Endothelial cell of umbilical vein (primary cell): ENCODE measurements at regions not wholly inside any gene's neighbourhood (a gene's known extent, or its start where the extent isn't known, plus 50 kb on each side); places are given as distances from the start of the nearest gene placed in this dataset.

ENCODE experiments used
- BruUV-seq: library from RNA; stranded (reverse); fragments of 400-500 nt; replicated peaks from 2 replicates; lab custom pipeline; 2021; lab: Mats Ljungman, UMichigan
- CTCF ChIA-PET: fragments of 300-600, 350-600 bp; sonication (Branson Sonifier 250); formaldehyde crosslinking; loops from one replicate; lab custom pipeline; 2021; ENCODE audit warnings: antibody characterized with exemption, inconsistent platforms; lab: Charles Lee
- POLR2A ChIA-PET: fragments of 300-600, 350-600 bp; sonication (Branson Sonifier 250); formaldehyde crosslinking; loops from one replicate; lab custom pipeline; 2021; ENCODE audit warnings: antibody characterized with exemption, inconsistent platforms; lab: Charles Lee
- DNase-seq: peaks from one replicate; pipeline ENCODE4 v3.0.0-alpha.2; 2011; ENCODE audit warnings: low read depth, low spot score
- FAIRE-seq: peaks from 2 replicates; lab custom pipeline; 2011; peaks lifted over from hg19 to GRCh38; lab: Jason Lieb, UNC
- H2AFZ ChIP-seq: 2 replicates; pipeline ENCODE4 v1.6.0; 2012; ENCODE audit warnings: low read depth, low read length, control low read depth, inconsistent platforms
- H3K27ac ChIP-seq: 2 replicates; pipeline ENCODE4 v1.5.1; 2011; ENCODE audit warnings: low read depth, mild to moderate bottlenecking, control low read depth, low read length, moderate library complexity; ENCODE audit not compliant: insufficient read depth
- H3K27me3 ChIP-seq, 2 experiments: 2 replicates each; pipeline versions ENCODE4 v1.6.0 to v1.6.1; 2011; ENCODE audit warnings: low read length in 2 of 2, mixed read lengths in 1 of 2; ENCODE audit not compliant: control insufficient read depth in 2 of 2, insufficient read depth in 2 of 2
- H3K36me3 ChIP-seq, 2 experiments: 2 replicates in 1 of 2; 3 replicates in 1 of 2; pipeline ENCODE4 v1.5.1; 2011; ENCODE audit warnings: low read length in 2 of 2, mild to moderate bottlenecking in 1 of 2, moderate library complexity in 1 of 2; ENCODE audit not compliant: control insufficient read depth in 2 of 2, insufficient read depth in 2 of 2; ENCODE audit errors: extremely low read depth in 1 of 2
- H3K4me1 ChIP-seq: 3 replicates; pipeline ENCODE4 v1.5.1; 2011; ENCODE audit warnings: mild to moderate bottlenecking, low read length; ENCODE audit not compliant: control insufficient read depth, insufficient read depth; ENCODE audit errors: extremely low read depth
- H3K4me2 ChIP-seq: 2 replicates; pipeline ENCODE4 v1.6.1; 2011; ENCODE audit warnings: low read length, control low read depth, mixed read lengths; ENCODE audit not compliant: insufficient read depth
- H3K4me3 ChIP-seq, 3 experiments: fragments of 200-600 bp in 1 of 3; sonication (generic), shearing (Covaris generic) in 1 of 3; replicated peaks in 1 of 3; 2 replicates each; pipeline ENCODE4 v1.5.1; 2011 to 2016; ENCODE audit warnings: control low read depth in 3 of 3, low read length in 3 of 3, mild to moderate bottlenecking in 2 of 3, inconsistent platforms in 1 of 3, low read depth in 1 of 3, moderate library complexity in 1 of 3; ENCODE audit not compliant: insufficient read depth in 1 of 3
- H3K79me2 ChIP-seq: 2 replicates; pipeline ENCODE4 v1.6.0; 2012; ENCODE audit warnings: low read length, inconsistent platforms; ENCODE audit not compliant: control insufficient read depth, insufficient read depth
- H3K9ac ChIP-seq: replicated peaks from 2 replicates; pipeline ENCODE3; 2011; ENCODE audit warnings: low read length, control low read depth; ENCODE audit not compliant: insufficient read depth; ENCODE audit errors: extremely low read depth
- H3K9me1 ChIP-seq: replicated peaks from 3 replicates; pipeline ENCODE4 v1.6.0; 2011; ENCODE audit warnings: mild to moderate bottlenecking, low read length; ENCODE audit not compliant: control insufficient read depth, insufficient read depth; ENCODE audit errors: extremely low read depth
- H3K9me3 ChIP-seq: replicated peaks from 2 replicates; pipeline ENCODE4 v1.5.1; 2012; ENCODE audit warnings: low read length, inconsistent platforms; ENCODE audit not compliant: control insufficient read depth, insufficient read depth
- H4K20me1 ChIP-seq: replicated peaks from 2 replicates; pipeline ENCODE3; 2011; ENCODE audit warnings: mild to moderate bottlenecking, low read length; ENCODE audit not compliant: control insufficient read depth, insufficient read depth; ENCODE audit errors: extremely low read depth
- CTCF ChIP-seq, 2 donors: IDR thresholded peaks; 1 replicate in 1 of 2; 2 replicates in 1 of 2; pipeline ENCODE4 v1.5.1; 2011; ENCODE audit warnings: low read length in 2 of 2, mild to moderate bottlenecking in 2 of 2, moderate library complexity in 2 of 2, control low read depth in 1 of 2, inconsistent platforms in 1 of 2, low read depth in 1 of 2; ENCODE audit not compliant: insufficient read depth in 1 of 2; ENCODE audit errors: extremely low read depth in 1 of 2
- EZH2 ChIP-seq: IDR thresholded peaks from 2 replicates; pipeline ENCODE4 v1.6.1; 2012; ENCODE audit warnings: borderline replicate concordance, low read depth, mild to moderate bottlenecking, moderate library complexity, low read length, inconsistent platforms; ENCODE audit not compliant: severe bottlenecking
- FOS ChIP-seq: IDR thresholded peaks from 2 replicates; pipeline ENCODE4 v1.6.1; 2011; ENCODE audit warnings: mild to moderate bottlenecking, low read length, moderate library complexity, borderline replicate concordance; ENCODE audit not compliant: insufficient read depth
- GATA2 ChIP-seq: IDR thresholded peaks from 2 replicates; pipeline ENCODE4 v1.7.0; 2011; ENCODE audit warnings: low read depth, mild to moderate bottlenecking, moderate library complexity, mixed read lengths, low read length; ENCODE audit not compliant: insufficient read length, insufficient read depth
- JUN ChIP-seq: IDR thresholded peaks from 2 replicates; pipeline ENCODE4 v1.6.1; 2011; ENCODE audit warnings: borderline replicate concordance, low read depth; ENCODE audit not compliant: insufficient read length, insufficient read depth
- MYC ChIP-seq: IDR thresholded peaks from one replicate; pipeline ENCODE4 v1.6.1; 2011; ENCODE audit warnings: mild to moderate bottlenecking, low read depth, low read length
- POLR2A ChIP-seq: IDR thresholded peaks from 2 replicates; pipeline ENCODE4 v1.6.1; 2012; ENCODE audit warnings: low read depth, mild to moderate bottlenecking, control low read depth, low read length
- POLR2AphosphoS5 ChIP-seq: IDR thresholded peaks from 2 replicates; pipeline ENCODE4 v1.6.1; 2012; ENCODE audit warnings: low read depth, mild to moderate bottlenecking, control low read depth, low read length, moderate library complexity; ENCODE audit not compliant: insufficient read depth
- dilution Hi-C: fragments of 300-500 bp; cut with MboI; formaldehyde crosslinking; loops from one replicate; pipeline ENCODE4 v1.15.0; 2019; ENCODE audit warnings: low sequenced_read_pairs; ENCODE audit not compliant: extremely low pct_ligation_motif_present
- intact Hi-C: fragments of 100-400 bp; cut with micrococcal nuclease; formaldehyde crosslinking; loops from one replicate; pipeline ENCODE4 v1.10.0; 2022
- TF ChIP-seq, protein P1 (sequence below): IDR thresholded peaks from 2 replicates; pipeline ENCODE4 v1.6.1; 2011; ENCODE audit not compliant: insufficient read depth, insufficient read length

GRCh38 chr19:57010541-57010940 is 109.2 kb upstream of the USP29 start:
- dilution Hi-C loops (no loop called here), intact Hi-C loops (no loop called here)
- no peak for FAIRE-seq
- H3K27me3 ChIP-seq: no peaks in the 10 kb centered on the region
- no peak for DNase-seq
- no peaks in the 10 kb centered on the region for H3K9me1 ChIP-seq
- no peaks in the 10 kb centered on the region for H3K36me3 ChIP-seq
- no peaks in the 10 kb centered on the region for H3K4me1 ChIP-seq
- POLR2A ChIA-PET: no interaction called here
- peaks cover 9% of the 10 kb centered on the region for H3K9me3 ChIP-seq
- no TSS peak for BruUV-seq
- no peak overlapping the region for H2AFZ ChIP-seq
- CTCF ChIA-PET: interaction anchor here (0.8 kb wide), 1 partner anchor 11 kb away, joined by 3 read pairs; no protein-coding TSS in a partner anchor
- no peak overlapping the region for H3K4me2 ChIP-seq
- no peaks in the 10 kb centered on the region for H4K20me1 ChIP-seq
- H3K27ac ChIP-seq: no peak overlapping the region
- no peaks in the 10 kb centered on the region for H3K79me2 ChIP-seq
- no peak overlapping the region for H3K4me3 ChIP-seq
- no peak overlapping the region for H3K9ac ChIP-seq
- no peak for TF ChIP-seq JUN
- TF ChIP-seq POLR2AphosphoS5: no peak

GRCh38 chr19:57016076-57016475 is 103.7 kb upstream of the USP29 start:
- CTCF ChIA-PET: no interaction called here
- Histone ChIP-seq H3K27ac (no peak overlapping the region), H3K9me3 (peaks cover 7% of the 10 kb centered on the region), H3K4me1 (no peaks in the 10 kb centered on the region), H3K36me3 (no peaks in the 10 kb centered on the region), H3K27me3 (no peaks in the 10 kb centered on the region), H3K9me1 (no peaks in the 10 kb centered on the region), H3K4me3 (no peak overlapping the region), H4K20me1 (no peaks in the 10 kb centered on the region), H2AFZ (no peak overlapping the region), H3K4me2 (no peak overlapping the region), H3K9ac (no peak overlapping the region), H3K79me2 (no peaks in the 10 kb centered on the region)
- intact Hi-C loops: no loop called here
- POLR2A ChIA-PET: no interaction called here
- FAIRE-seq (no peak), DNase-seq (no peak)
- TF ChIP-seq EZH2 (no peak), GATA2 (no peak), MYC (no peak), JUN (no peak), FOS (no peak), CTCF (IDR thresholded peaks at IDR 0.05; ENCODE audit: extremely low read depth in 1 of 2, insufficient read depth in 1 of 2, low read depth in 1 of 2, low read length in 2 of 2) (no peak), POLR2AphosphoS5 (no peak), POLR2A (no peak)
- TF ChIP-seq, protein P1, sequence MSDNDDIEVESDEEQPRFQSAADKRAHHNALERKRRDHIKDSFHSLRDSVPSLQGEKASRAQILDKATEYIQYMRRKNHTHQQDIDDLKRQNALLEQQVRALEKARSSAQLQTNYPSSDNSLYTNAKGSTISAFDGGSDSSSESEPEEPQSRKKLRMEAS: no peak
- dilution Hi-C loops: no loop called here
- BruUV-seq: no TSS peak
